Ovary (tissue), 3 donors: ENCODE measurements at regions not wholly inside any gene's neighbourhood (a gene's known extent, or its start where the extent isn't known, plus 50 kb on each side); places are given as distances from the start of the nearest gene placed in this dataset.

Experiments
- CTCF ChIP-seq, 3 donors: fragments of 450-650 bp in 2 of 3; fragments of 200-600 bp in 1 of 3; IDR thresholded peaks; one replicate each; pipeline versions ENCODE4 v1.5.1 to v1.8.0; 2016 to 2022; ENCODE audit warnings: antibody characterized with exemption in 3 of 3, mild to moderate bottlenecking in 1 of 3
- EP300 ChIP-seq: sonication (generic); formaldehyde crosslinking; IDR thresholded peaks from one replicate; pipeline ENCODE4 v1.6.1; 2017; ENCODE audit warnings: antibody characterized with exemption
- POLR2A ChIP-seq: fragments of 450-650 bp; IDR thresholded peaks from one replicate; pipeline ENCODE4 v1.6.1; 2017; ENCODE audit warnings: antibody characterized with exemption, mild to moderate bottlenecking, moderate library complexity
- donor health status: DM: no; HTN: no; CAD: no.

DNA sequence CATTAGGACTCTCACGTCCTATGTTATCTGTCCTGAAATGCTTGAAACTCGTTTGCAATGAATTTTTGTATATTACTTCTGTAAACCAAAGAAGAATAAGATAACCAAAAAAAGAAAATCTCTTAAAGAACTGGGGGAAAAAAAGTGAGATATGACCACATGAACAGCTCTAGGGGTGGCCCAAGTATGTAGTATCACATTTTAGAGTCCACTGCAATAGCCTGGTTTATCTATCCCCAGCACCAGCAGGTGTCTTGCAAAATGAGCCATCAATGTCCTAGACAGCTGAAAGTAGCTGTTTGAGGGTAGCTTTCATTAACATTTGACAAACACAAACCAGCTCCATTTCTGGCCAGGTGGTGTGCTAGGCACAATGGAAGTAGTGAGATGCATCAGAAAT is 102.8 kb downstream of the PXDC1 start:
- no peak for TF ChIP-seq POLR2A
- TF ChIP-seq CTCF (IDR thresholded peaks at IDR 0.05): no peak
- no peak for TF ChIP-seq EP300
